ENCODE measurements at regions not wholly inside any gene's neighbourhood (a gene's known extent, or its start where the extent isn't known, plus 50 kb on each side); places are given as distances from the start of the nearest gene placed in this dataset.
A peak's percentile ranks its signal among the peaks of the same experiment; 100 is the strongest.

DNA sequence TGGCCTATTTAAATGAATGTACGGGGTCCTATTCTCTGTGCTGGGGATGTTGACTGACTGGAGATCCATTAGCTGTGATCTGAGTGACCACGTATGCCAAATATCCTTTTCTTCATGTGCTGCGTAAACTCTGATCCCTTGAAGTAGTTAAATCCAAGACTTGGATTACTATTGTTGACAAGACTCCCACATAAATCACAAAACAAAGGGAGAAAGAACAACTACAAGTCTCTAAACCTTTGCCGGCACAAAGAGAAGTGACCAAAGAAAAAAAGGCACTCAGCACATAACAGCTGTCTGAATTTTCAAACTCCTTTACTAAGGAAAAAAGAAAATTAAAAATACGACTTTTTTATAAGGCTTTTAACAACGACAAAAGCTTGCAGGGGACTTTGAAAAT is 559.9 kb upstream of the CDH8 start:
- H3K79me2 ChIP-seq (ENCODE audit: low read length), result no peaks in the 10 kb centered on the region
- H3K9me3 ChIP-seq (replicated peaks; ENCODE audit: insufficient read depth, low read length), result no peaks in the 10 kb centered on the region
- no peaks in the 10 kb centered on the region for H3F3A ChIP-seq (ENCODE audit: insufficient read depth, low read length)
- DNase-seq, result no peak
- H3K4me1 ChIP-seq (ENCODE audit: low read length), result no peaks in the 10 kb centered on the region
- H2AFZ ChIP-seq (ENCODE audit: low read length), result no peak overlapping the region
- H3K4me3 ChIP-seq (ENCODE audit: low read length), result no peak overlapping the region
- no peaks in the 10 kb centered on the region for H3K9me2 ChIP-seq (replicated peaks; ENCODE audit: insufficient read depth, low read length)
- H3K36me3 ChIP-seq (replicated peaks; ENCODE audit: insufficient read depth, low read length), result no peaks in the 10 kb centered on the region
- H3K27me3 ChIP-seq (replicated peaks; ENCODE audit: insufficient read depth, low read length), result no peaks in the 10 kb centered on the region
- H3K27ac ChIP-seq (ENCODE audit: low read length), result no peak overlapping the region
- H3K4me2 ChIP-seq (ENCODE audit: low read depth, low read length), result no peak overlapping the region
- H4K20me1 ChIP-seq (ENCODE audit: insufficient read depth, low read length), result no peaks in the 10 kb centered on the region
- TF ChIP-seq EZH2 (optimal IDR thresholded peaks at IDR 0.05; ENCODE audit: low read depth, low read length), result no peak
- no peak for TF ChIP-seq EZH2phosphoT487 (IDR thresholded peaks at IDR 0.05; ENCODE audit: low read length)
- TF ChIP-seq, protein P1, sequence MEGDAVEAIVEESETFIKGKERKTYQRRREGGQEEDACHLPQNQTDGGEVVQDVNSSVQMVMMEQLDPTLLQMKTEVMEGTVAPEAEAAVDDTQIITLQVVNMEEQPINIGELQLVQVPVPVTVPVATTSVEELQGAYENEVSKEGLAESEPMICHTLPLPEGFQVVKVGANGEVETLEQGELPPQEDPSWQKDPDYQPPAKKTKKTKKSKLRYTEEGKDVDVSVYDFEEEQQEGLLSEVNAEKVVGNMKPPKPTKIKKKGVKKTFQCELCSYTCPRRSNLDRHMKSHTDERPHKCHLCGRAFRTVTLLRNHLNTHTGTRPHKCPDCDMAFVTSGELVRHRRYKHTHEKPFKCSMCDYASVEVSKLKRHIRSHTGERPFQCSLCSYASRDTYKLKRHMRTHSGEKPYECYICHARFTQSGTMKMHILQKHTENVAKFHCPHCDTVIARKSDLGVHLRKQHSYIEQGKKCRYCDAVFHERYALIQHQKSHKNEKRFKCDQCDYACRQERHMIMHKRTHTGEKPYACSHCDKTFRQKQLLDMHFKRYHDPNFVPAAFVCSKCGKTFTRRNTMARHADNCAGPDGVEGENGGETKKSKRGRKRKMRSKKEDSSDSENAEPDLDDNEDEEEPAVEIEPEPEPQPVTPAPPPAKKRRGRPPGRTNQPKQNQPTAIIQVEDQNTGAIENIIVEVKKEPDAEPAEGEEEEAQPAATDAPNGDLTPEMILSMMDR (IDR thresholded peaks at IDR 0.05; ENCODE audit: low read length), result no peak
- H3K9ac ChIP-seq (ENCODE audit: low read length), result no peak overlapping the region

DNA sequence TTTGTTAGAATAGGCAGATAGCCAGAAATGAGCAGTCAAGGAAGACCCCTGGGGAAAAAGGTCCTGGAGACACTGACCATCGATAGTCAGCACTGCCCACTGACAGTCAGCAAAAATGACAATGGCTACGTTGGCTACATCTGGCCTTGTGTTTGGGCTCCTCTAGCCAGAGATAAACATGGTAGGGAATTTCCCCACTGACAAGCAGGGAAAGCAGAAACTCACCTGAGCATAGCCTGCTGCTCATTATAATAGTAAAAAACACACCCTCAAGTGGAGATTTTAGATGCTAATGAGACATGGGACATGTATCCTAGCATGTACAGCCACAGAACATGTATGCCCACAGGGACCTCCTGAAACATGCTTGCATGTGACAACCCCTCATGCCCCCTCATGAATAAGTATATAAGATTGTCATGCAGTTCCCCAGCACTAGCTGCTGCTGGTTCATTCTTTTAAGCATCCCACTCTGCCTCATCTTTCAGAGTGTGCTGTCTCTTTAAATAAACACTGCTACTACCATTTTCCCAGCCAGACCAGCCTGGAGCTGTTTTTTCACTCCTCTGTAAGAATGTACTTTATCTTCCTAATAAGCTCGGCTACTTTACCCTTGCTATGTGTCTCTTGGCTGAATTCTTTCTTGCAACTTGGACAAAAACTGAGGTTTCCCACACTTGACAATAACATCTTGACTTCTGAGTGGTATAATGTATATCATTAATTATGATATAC is 550.1 kb upstream of the CDH8 start:
- Histone ChIP-seq H3K27ac (ENCODE audit: low read length) (no peak overlapping the region), H3K4me2 (ENCODE audit: low read depth, low read length) (no peak overlapping the region), H3K9me2 (replicated peaks; ENCODE audit: insufficient read depth, low read length) (no peaks in the 10 kb centered on the region), H2AFZ (ENCODE audit: low read length) (no peak overlapping the region), H3F3A (ENCODE audit: insufficient read depth, low read length) (no peaks in the 10 kb centered on the region), H3K79me2 (ENCODE audit: low read length) (no peaks in the 10 kb centered on the region), H4K20me1 (ENCODE audit: insufficient read depth, low read length) (no peaks in the 10 kb centered on the region), H3K36me3 (replicated peaks; ENCODE audit: insufficient read depth, low read length) (no peaks in the 10 kb centered on the region), H3K4me3 (ENCODE audit: low read length) (no peak overlapping the region), H3K27me3 (replicated peaks; ENCODE audit: insufficient read depth, low read length) (no peaks in the 10 kb centered on the region), H3K9ac (ENCODE audit: low read length) (no peak overlapping the region), H3K9me3 (replicated peaks; ENCODE audit: insufficient read depth, low read length) (no peaks in the 10 kb centered on the region), H3K4me1 (ENCODE audit: low read length) (no peaks in the 10 kb centered on the region)
- TF ChIP-seq, protein P1 (IDR thresholded peaks at IDR 0.05; ENCODE audit: low read length), result no peak
- TF ChIP-seq EZH2 (optimal IDR thresholded peaks at IDR 0.05; ENCODE audit: low read depth, low read length), result no peak
- no peak for TF ChIP-seq EZH2phosphoT487 (IDR thresholded peaks at IDR 0.05; ENCODE audit: low read length)
- peak; percentile 14 for DNase-seq

DNA sequence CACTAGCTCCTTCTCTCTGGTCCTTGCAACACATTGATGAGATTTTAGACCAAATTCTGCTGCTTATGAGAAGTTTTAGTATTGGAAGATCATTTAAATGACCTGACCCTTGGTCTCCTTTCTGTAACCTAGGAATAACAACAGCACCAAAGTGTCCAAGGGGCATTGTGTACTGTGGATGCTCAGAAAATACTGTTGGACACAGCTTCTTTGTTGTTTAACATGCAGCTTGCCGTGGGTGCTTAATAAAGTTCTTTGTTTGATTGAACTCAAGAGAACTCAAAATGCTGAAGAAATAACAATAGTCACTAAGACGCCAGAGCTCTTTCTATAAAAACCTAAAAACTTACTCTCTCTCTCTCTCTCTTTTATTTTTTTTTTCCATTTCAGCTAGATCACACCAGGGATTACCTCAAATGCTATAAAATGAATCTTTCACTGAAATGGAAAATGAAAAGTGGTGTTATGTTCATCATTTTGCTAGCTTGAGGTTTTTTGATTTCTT is 548.9 kb upstream of the CDH8 start:
- no peak for DNase-seq
- H3K79me2 ChIP-seq (ENCODE audit: low read length), result no peaks in the 10 kb centered on the region
- no peaks in the 10 kb centered on the region for H3K27me3 ChIP-seq (replicated peaks; ENCODE audit: insufficient read depth, low read length)
- no peak overlapping the region for H3K27ac ChIP-seq (ENCODE audit: low read length)
- no peaks in the 10 kb centered on the region for H3K4me1 ChIP-seq (ENCODE audit: low read length)
- no peaks in the 10 kb centered on the region for H3F3A ChIP-seq (ENCODE audit: insufficient read depth, low read length)
- no peaks in the 10 kb centered on the region for H3K9me3 ChIP-seq (replicated peaks; ENCODE audit: insufficient read depth, low read length)
- no peak overlapping the region for H3K4me3 ChIP-seq (ENCODE audit: low read length)
- H3K36me3 ChIP-seq (replicated peaks; ENCODE audit: insufficient read depth, low read length), result no peaks in the 10 kb centered on the region
- H3K4me2 ChIP-seq (ENCODE audit: low read depth, low read length), result no peak overlapping the region
- H3K9me2 ChIP-seq (replicated peaks; ENCODE audit: insufficient read depth, low read length), result no peaks in the 10 kb centered on the region
- H2AFZ ChIP-seq (ENCODE audit: low read length), result no peak overlapping the region
- H4K20me1 ChIP-seq (ENCODE audit: insufficient read depth, low read length), result no peaks in the 10 kb centered on the region
- no peak overlapping the region for H3K9ac ChIP-seq (ENCODE audit: low read length)
- TF ChIP-seq EZH2phosphoT487 (IDR thresholded peaks at IDR 0.05; ENCODE audit: low read length), result no peak
- TF ChIP-seq, protein P1 (IDR thresholded peaks at IDR 0.05; ENCODE audit: low read length), result no peak
- no peak for TF ChIP-seq EZH2 (optimal IDR thresholded peaks at IDR 0.05; ENCODE audit: low read depth, low read length)
